Liver (tissue), 8 donors: ENCODE measurements at regions not wholly inside any gene's neighbourhood (a gene's known extent, or its start where the extent isn't known, plus 50 kb on each side); places are given as distances from the start of the nearest gene placed in this dataset.

Source experiments
- DNase-seq: peaks from one replicate; pipeline ENCODE4 v3.0.0-alpha.2; 2017; ENCODE audit warnings: low spot score
- H3K27ac ChIP-seq, 2 donors: one replicate each; pipeline ENCODE4 v1.7.0; 2013; ENCODE audit warnings: inconsistent platforms in 2 of 2, low read length in 2 of 2, control low read depth in 1 of 2, low read depth in 1 of 2, mild to moderate bottlenecking in 1 of 2
- H3K27me3 ChIP-seq, 4 donors: one replicate each; pipeline versions ENCODE4 v1.6.1 to v1.7.0; 2013; ENCODE audit warnings: low read length in 3 of 4, inconsistent platforms in 1 of 4, mild to moderate bottlenecking in 1 of 4, moderate library complexity in 1 of 4; ENCODE audit not compliant: control insufficient read depth in 4 of 4, insufficient read depth in 4 of 4
- H3K36me3 ChIP-seq, 4 donors: one replicate each; pipeline versions ENCODE4 v1.6.1 to v1.7.0; 2013; ENCODE audit warnings: low read length in 3 of 4, mild to moderate bottlenecking in 3 of 4, low read depth in 1 of 4, moderate library complexity in 1 of 4; ENCODE audit not compliant: control insufficient read depth in 4 of 4, insufficient read depth in 3 of 4
- H3K4me1 ChIP-seq, 4 donors: one replicate each; pipeline versions ENCODE4 v1.6.1 to v1.7.0; 2013; ENCODE audit warnings: low read length in 3 of 4, mild to moderate bottlenecking in 3 of 4, moderate library complexity in 1 of 4; ENCODE audit not compliant: control insufficient read depth in 4 of 4, insufficient read depth in 4 of 4
- H3K4me3 ChIP-seq, 3 donors: one replicate each; pipeline versions ENCODE4 v1.6.1 to v1.7.0; 2013; ENCODE audit warnings: low read length in 3 of 3, control low read depth in 1 of 3, low read depth in 1 of 3, mild to moderate bottlenecking in 1 of 3
- H3K9ac ChIP-seq, 2 donors: one replicate each; pipeline ENCODE4 v1.7.0; 2013; ENCODE audit warnings: low read length in 2 of 2, mild to moderate bottlenecking in 2 of 2, moderate library complexity in 2 of 2, control low read depth in 1 of 2, low read depth in 1 of 2
- H3K9me3 ChIP-seq, 4 donors: one replicate each; pipeline versions ENCODE4 v1.6.1 to v1.7.0; 2013; ENCODE audit warnings: low read length in 3 of 4; ENCODE audit not compliant: control insufficient read depth in 4 of 4
- ATF3 ChIP-seq: IDR thresholded peaks from 2 replicates; pipeline ENCODE4 v1.6.1; 2016; ENCODE audit warnings: antibody characterized with exemption
- EGR1 ChIP-seq, 2 donors: IDR thresholded peaks; 2 replicates each; pipeline ENCODE4 v1.6.1; 2016 to 2018; ENCODE audit warnings: antibody characterized with exemption in 2 of 2, low read depth in 2 of 2
- FOXA2 ChIP-seq: IDR thresholded peaks from 2 replicates; pipeline ENCODE4 v1.6.1; 2016; ENCODE audit warnings: antibody characterized with exemption
- GABPA ChIP-seq, 2 donors: IDR thresholded peaks in 1 of 2; conservative IDR thresholded peaks in 1 of 2; 2 replicates each; pipeline ENCODE4 v1.6.1; 2016; ENCODE audit warnings: antibody characterized with exemption in 2 of 2, mild to moderate bottlenecking in 1 of 2, moderate library complexity in 1 of 2
- HNF4G ChIP-seq: IDR thresholded peaks from 2 replicates; pipeline ENCODE4 v1.6.1; 2016; ENCODE audit warnings: antibody characterized with exemption
- MAX ChIP-seq: IDR thresholded peaks from 2 replicates; pipeline ENCODE4 v1.6.1; 2016; ENCODE audit warnings: antibody characterized with exemption
- NR2F2 ChIP-seq: IDR thresholded peaks from 2 replicates; pipeline ENCODE4 v1.6.1; 2016; ENCODE audit warnings: antibody characterized with exemption
- RAD21 ChIP-seq, 2 donors: IDR thresholded peaks; 2 replicates each; pipeline ENCODE4 v1.6.1; 2016; ENCODE audit warnings: antibody characterized with exemption in 2 of 2, mild to moderate bottlenecking in 2 of 2
- SP1 ChIP-seq: IDR thresholded peaks from 2 replicates; pipeline ENCODE4 v1.6.1; 2018; ENCODE audit warnings: antibody characterized with exemption, mild to moderate bottlenecking
- TAF1 ChIP-seq: conservative IDR thresholded peaks from 2 replicates; pipeline ENCODE4 v1.6.1; 2016; ENCODE audit warnings: antibody characterized with exemption, mild to moderate bottlenecking
- ZBTB33 ChIP-seq: IDR thresholded peaks from 2 replicates; pipeline ENCODE4 v1.6.1; 2016; ENCODE audit warnings: antibody characterized with exemption
- WGBS: extraction: QIAGEN DNeasy Blood & Tissue Kit; methylation state at CpG from one replicate; pipeline ENCODE4 v1.1.7; 2013; 5-methylcytosine and 5-hydroxymethylcytosine counted together
- TF ChIP-seq, protein P1 (sequence below): fragments of 150-350 bp; IDR thresholded peaks from 2 replicates; pipeline ENCODE4 v1.5.1; 2017; ENCODE audit warnings: improper control_type of control experiment, low read depth, low read length; ENCODE audit not compliant: missing input control
- donor health status: healthy.
- donor health status: healthy.
- donor health status: healthy.
- donor health status: healthy.
- donor health status: healthy.

- TF ChIP-seq RAD21 (IDR thresholded peaks at IDR 0.05), result no peak
Observed at GRCh38 chr13:79084802-79085424, 321.1 kb downstream of the RBM26 start (continued).

DNA sequence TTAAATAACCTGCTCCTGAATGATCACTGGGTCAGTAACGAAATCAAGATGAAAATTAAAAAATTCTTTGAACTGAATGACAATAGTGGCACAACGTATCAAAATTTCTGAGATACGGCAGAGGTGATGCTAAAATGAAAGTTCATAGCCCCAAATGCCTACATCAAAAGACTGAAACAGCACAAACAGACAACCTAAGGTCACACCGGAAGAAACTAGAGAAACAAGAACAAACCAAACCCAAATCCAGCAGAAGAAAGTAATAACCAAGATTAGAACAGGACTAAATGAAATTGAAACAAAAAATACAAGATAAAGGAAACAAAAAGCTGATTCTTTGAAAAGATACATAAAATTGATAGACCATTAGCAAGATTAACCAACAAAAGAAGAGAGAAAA is 324.1 kb downstream of the RBM26 start:
- Histone ChIP-seq H3K9ac (no peak overlapping the region), H3K27me3 (no peaks in the 10 kb centered on the region)

DNA sequence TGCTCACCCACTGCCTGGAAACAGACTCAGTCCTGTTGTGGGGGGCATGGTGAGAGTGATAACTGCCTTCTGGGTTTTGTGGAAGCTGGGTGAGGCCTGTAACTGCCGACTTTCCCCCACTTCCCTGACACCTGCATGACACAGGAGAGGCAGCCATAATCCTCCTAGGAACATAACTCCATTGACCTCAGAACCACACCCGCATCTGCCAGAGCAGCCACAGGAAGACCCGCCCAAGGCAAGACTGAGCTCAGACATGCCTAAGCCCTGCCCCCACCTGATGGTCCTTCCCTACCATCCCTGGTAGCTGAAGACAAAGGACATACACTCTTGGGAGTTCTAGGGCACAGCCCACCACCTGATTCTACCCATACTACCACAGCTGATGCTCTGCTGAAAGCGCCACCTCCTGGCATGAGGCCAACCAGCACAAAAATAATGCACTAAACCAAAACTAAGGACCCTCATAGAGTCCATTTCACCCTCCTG is 326.7 kb downstream of the RBM26 start:
- H3K9me3 ChIP-seq, result no peaks in the 10 kb centered on the region
- no peak for DNase-seq
- H3K27ac ChIP-seq, result no peak overlapping the region
- no peaks in the 10 kb centered on the region for H3K27me3 ChIP-seq
- no peaks in the 10 kb centered on the region for H3K4me1 ChIP-seq
- no peaks in the 10 kb centered on the region for H3K36me3 ChIP-seq
- no peak overlapping the region for H3K4me3 ChIP-seq
- H3K9ac ChIP-seq, result no peak overlapping the region
- no peak for TF ChIP-seq GABPA (IDR thresholded peaks at IDR 0.05 in 1 of 2, conservative IDR thresholded peaks at IDR 0.05 in 1 of 2)
- TF ChIP-seq, protein P1, sequence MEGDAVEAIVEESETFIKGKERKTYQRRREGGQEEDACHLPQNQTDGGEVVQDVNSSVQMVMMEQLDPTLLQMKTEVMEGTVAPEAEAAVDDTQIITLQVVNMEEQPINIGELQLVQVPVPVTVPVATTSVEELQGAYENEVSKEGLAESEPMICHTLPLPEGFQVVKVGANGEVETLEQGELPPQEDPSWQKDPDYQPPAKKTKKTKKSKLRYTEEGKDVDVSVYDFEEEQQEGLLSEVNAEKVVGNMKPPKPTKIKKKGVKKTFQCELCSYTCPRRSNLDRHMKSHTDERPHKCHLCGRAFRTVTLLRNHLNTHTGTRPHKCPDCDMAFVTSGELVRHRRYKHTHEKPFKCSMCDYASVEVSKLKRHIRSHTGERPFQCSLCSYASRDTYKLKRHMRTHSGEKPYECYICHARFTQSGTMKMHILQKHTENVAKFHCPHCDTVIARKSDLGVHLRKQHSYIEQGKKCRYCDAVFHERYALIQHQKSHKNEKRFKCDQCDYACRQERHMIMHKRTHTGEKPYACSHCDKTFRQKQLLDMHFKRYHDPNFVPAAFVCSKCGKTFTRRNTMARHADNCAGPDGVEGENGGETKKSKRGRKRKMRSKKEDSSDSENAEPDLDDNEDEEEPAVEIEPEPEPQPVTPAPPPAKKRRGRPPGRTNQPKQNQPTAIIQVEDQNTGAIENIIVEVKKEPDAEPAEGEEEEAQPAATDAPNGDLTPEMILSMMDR, result no peak
- WGBS, result 83% methylated on average over 4 of the region's 4 CpGs

More for the DNA sequence above, 324.1 kb downstream of the RBM26 start:
- TF ChIP-seq SP1 (no peak), TAF1 (no peak), FOXA2 (no peak), MAX (no peak)
- Histone ChIP-seq H3K4me1 (no peaks in the 10 kb centered on the region), H3K4me3 (no peak overlapping the region), H3K27ac (no peak overlapping the region), H3K9me3 (no peaks in the 10 kb centered on the region), H3K36me3 (no peaks in the 10 kb centered on the region)
- DNase-seq, result no peak
- 85% methylated on average over 4 of the region's 4 CpGs for WGBS

DNA sequence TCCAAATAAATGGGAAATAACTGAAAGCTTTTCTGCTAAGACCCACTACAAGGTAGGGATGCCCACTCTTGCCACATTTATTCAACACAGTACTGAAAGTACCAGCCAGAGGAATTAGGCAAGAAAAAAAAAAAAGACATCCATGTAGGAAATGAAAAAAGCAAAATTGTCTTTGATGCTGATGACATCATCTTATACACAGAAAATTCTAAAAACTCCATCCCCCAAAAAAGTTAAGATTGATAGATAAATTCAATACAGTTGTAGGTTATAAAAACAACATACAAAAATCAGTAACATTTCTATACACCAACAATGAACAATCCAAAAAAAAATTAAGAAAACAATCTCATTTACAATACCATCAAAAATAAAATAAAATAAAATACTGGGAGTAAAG is 330.4 kb downstream of the RBM26 start:
- no peaks in the 10 kb centered on the region for H3K9me3 ChIP-seq
- no peaks in the 10 kb centered on the region for H3K36me3 ChIP-seq
- DNase-seq, result no peak
- H3K4me3 ChIP-seq, result no peak overlapping the region
- H3K9ac ChIP-seq, result no peak overlapping the region
- no peak for TF ChIP-seq NR2F2
- TF ChIP-seq ZBTB33, result no peak
- TF ChIP-seq HNF4G, result no peak
- TF ChIP-seq FOXA2, result no peak
- TF ChIP-seq, protein P1, result no peak
- no peak for TF ChIP-seq GABPA (IDR thresholded peaks at IDR 0.05 in 1 of 2, conservative IDR thresholded peaks at IDR 0.05 in 1 of 2)
- TF ChIP-seq SP1, result no peak
- no peak for TF ChIP-seq ATF3
- TF ChIP-seq EGR1 (IDR thresholded peaks at IDR 0.05; ENCODE audit: low read depth in 2 of 2), result no peak
- no peak for TF ChIP-seq RAD21 (IDR thresholded peaks at IDR 0.05)
- H3K4me1 ChIP-seq, result no peaks in the 10 kb centered on the region
- no peaks in the 10 kb centered on the region for H3K27me3 ChIP-seq
- H3K27ac ChIP-seq, result no peak overlapping the region
